ENCODE measurements at regions not wholly inside any gene's neighbourhood (a gene's known extent, or its start where the extent isn't known, plus 50 kb on each side); places are given as distances from the start of the nearest gene placed in this dataset.
"Not testable (repeated sequence)": the region's sequence is repeated elsewhere in the genome, so short reads cannot be mapped to it uniquely, and the experiment has no call there.

GRCh38 chr1:232130815-232131480 lies 499.0 kb downstream of the SIPA1L2 start:
- H3K27ac ChIP-seq: no peak overlapping the region
- TF ChIP-seq CTCF (IDR thresholded peaks at IDR 0.05; ENCODE audit: low read depth, low read length, missing control alignments): no peak
- DNase-seq: no peak
- H3K36me3 ChIP-seq (replicated peaks): no peaks in the 10 kb centered on the region
- no peak overlapping the region for H3K4me3 ChIP-seq (ENCODE audit: low read depth, low read length)
- in situ Hi-C loops (cut with HindIII; ENCODE audit: low pct_ligation_motif_present, low sequenced_read_pairs): no loop called here
- H3K27me3 ChIP-seq (replicated peaks): no peaks in the 10 kb centered on the region

- no peaks in the 10 kb centered on the region for H3K36me3 ChIP-seq (replicated peaks)
- H3K4me3 ChIP-seq (ENCODE audit: low read depth, low read length): no peak overlapping the region
- no peaks in the 10 kb centered on the region for H3K27me3 ChIP-seq (replicated peaks)
- H3K27ac ChIP-seq: no peak overlapping the region
- TF ChIP-seq CTCF (IDR thresholded peaks at IDR 0.05; ENCODE audit: low read depth, low read length, missing control alignments): no peak
- in situ Hi-C loops (cut with HindIII; ENCODE audit: low pct_ligation_motif_present, low sequenced_read_pairs): no loop called here
- DNase-seq: peak; percentile 83
Observed at GRCh38 chr1:232127190-232127589, 500.6 kb downstream of the DISC1 start.

GRCh38 chr1:232123775-232124659 lies 497.4 kb downstream of the DISC1 start:
- Histone ChIP-seq H3K27me3 (replicated peaks) (no peaks in the 10 kb centered on the region), H3K27ac (no peak overlapping the region), H3K36me3 (replicated peaks) (no peaks in the 10 kb centered on the region), H3K4me3 (ENCODE audit: low read depth, low read length) (no peak overlapping the region)
- in situ Hi-C loops (cut with HindIII; ENCODE audit: low pct_ligation_motif_present, low sequenced_read_pairs): no loop called here
- TF ChIP-seq CTCF (IDR thresholded peaks at IDR 0.05; ENCODE audit: low read depth, low read length, missing control alignments): no peak
- peak; percentile 25 for DNase-seq

GRCh38 chr1:232117903-232118302 lies 491.3 kb downstream of the DISC1 start:
- in situ Hi-C loops (cut with HindIII; ENCODE audit: low pct_ligation_motif_present, low sequenced_read_pairs); H3K36me3 ChIP-seq (replicated peaks); H3K27me3 ChIP-seq (replicated peaks); H3K4me3 ChIP-seq (ENCODE audit: low read depth, low read length); H3K27ac ChIP-seq; DNase-seq: not testable (repeated sequence)

- Histone ChIP-seq H3K27me3 (replicated peaks) (no peaks in the 10 kb centered on the region), H3K36me3 (replicated peaks) (no peaks in the 10 kb centered on the region), H3K27ac (no peak overlapping the region), H3K4me3 (ENCODE audit: low read depth, low read length) (no peak overlapping the region)
- in situ Hi-C loops (cut with HindIII; ENCODE audit: low pct_ligation_motif_present, low sequenced_read_pairs): no loop called here
- DNase-seq: no peak
- no peak for TF ChIP-seq CTCF (IDR thresholded peaks at IDR 0.05; ENCODE audit: low read depth, low read length, missing control alignments)
Observed at GRCh38 chr1:232114985-232115384, 488.4 kb downstream of the DISC1 start.

GRCh38 chr1:232112076-232112475 lies 485.5 kb downstream of the DISC1 start:
- no peak overlapping the region for H3K27ac ChIP-seq
- H3K4me3 ChIP-seq (ENCODE audit: low read depth, low read length): no peak overlapping the region
- in situ Hi-C loops (cut with HindIII; ENCODE audit: low pct_ligation_motif_present, low sequenced_read_pairs): no loop called here
- H3K36me3 ChIP-seq (replicated peaks): no peaks in the 10 kb centered on the region
- no peak for TF ChIP-seq CTCF (IDR thresholded peaks at IDR 0.05; ENCODE audit: low read depth, low read length, missing control alignments)
- DNase-seq: no peak
- no peaks in the 10 kb centered on the region for H3K27me3 ChIP-seq (replicated peaks)
